GM13977 (cell line): ENCODE measurements at regions not wholly inside any gene's neighbourhood (a gene's known extent, or its start where the extent isn't known, plus 50 kb on each side); places are given as distances from the start of the nearest gene placed in this dataset.
A peak's percentile ranks its signal among the peaks of the same experiment; 100 is the strongest.
"Not testable (repeated sequence)": the region's sequence is repeated elsewhere in the genome, so short reads cannot be mapped to it uniquely, and the experiment has no call there.

Source experiments
- DNase-seq: peaks from one replicate; pipeline ENCODE4 v3.0.0; 2012; ENCODE audit warnings: low spot score
- CTCF ChIP-seq: IDR thresholded peaks from 2 replicates; pipeline ENCODE4 v1.5.1; 2012; ENCODE audit warnings: mild to moderate bottlenecking, control low read depth; ENCODE audit not compliant: insufficient read depth; ENCODE audit errors: extremely low read depth, missing control alignments
- in situ Hi-C: fragments of 300-500 bp; cut with MboI; formaldehyde crosslinking; loops from one replicate; pipeline ENCODE4 v1.12.0; 2022; ENCODE audit warnings: low sequenced_read_pairs, low pct_unique_long_range_greater_than_20kb, mixed read lengths, inconsistent platforms; ENCODE audit not compliant: unreplicated experiment

DNA sequence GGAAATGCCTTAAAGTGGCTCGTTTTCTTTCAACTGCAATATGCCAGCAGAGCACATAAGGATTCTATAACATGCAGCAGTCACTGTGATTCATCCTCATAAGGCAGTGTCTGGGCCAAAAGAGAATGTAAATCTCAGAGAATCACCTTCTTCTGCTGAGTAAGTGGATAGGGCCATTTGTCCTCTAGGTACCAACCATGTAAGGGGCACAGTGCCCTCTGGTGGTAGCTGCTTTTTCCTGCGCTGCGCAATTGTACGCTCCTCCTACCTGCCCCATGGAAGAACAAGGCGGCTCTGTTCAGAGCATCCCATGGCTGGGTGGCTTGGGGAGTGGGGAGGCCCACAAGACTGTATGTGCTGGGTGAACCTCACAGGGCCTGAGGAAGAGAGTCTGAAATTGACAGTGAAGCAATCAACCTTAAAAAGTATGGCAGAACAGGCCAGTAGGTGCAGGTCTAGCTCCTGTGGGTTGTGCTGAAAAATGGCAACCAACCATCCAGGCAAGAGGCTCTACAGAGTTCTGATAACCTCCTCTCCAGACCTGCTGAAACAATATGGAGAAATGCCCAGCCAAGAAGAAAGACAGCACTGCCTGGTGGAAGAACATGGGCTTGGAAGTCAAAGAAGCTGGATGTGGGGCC is 78.6 kb upstream of the C10orf90 start:
- peak; percentile 18 for DNase-seq
- in situ Hi-C loops: no loop called here
- TF ChIP-seq CTCF: peak; percentile 70

DNA sequence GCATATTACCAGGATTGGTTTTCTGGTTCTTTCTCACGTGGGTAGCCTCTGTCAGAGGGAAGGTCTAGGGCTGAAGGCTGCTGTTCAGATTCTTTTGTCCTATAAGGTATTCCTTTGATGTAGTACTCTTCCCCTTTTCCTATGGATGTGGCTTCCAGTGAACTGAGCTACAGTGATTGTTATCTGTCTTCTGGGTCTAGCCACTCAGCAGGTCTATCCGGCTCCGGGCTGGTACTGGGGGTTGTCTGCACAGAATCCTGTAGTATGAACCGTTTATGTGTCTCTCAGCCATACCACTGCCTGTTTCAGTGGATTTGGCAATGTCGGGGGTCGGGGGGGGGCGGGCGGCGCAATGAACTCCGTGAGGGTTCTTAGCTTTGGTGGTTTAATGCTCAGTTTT is 84.5 kb upstream of the C10orf90 start:
- in situ Hi-C loops: no loop called here
- no peak for TF ChIP-seq CTCF
- no peak for DNase-seq

GRCh38 chr10:126758867-126759266 is 88.4 kb upstream of the C10orf90 start:
- in situ Hi-C loops: no loop called here
- no peak for DNase-seq
- no peak for TF ChIP-seq CTCF

GRCh38 chr10:126759531-126759930 is 89.0 kb upstream of the C10orf90 start:
- TF ChIP-seq CTCF: no peak
- DNase-seq: no peak
- in situ Hi-C loops: no loop called here

DNA sequence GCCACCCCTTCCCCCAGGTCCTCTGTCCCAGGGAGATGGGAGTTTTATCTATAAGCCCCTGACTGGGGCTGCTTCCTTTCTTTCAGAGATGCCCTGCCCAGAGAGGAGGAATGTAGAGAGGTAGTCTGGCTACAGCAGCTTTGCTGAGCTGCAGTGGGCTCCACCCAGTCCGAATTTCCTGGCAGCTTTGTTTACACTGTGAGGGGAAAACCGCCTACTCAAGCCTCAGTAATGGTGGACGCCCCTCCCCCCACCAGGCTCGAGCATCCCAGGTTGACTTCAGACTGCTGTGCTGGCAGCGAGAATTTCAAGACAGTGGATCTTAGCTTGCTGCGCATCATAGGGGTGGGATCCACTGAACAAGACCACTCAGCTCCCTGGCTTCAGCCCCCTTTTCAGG is 96.2 kb upstream of the C10orf90 start:
- DNase-seq, in situ Hi-C loops: not testable (repeated sequence)

DNA sequence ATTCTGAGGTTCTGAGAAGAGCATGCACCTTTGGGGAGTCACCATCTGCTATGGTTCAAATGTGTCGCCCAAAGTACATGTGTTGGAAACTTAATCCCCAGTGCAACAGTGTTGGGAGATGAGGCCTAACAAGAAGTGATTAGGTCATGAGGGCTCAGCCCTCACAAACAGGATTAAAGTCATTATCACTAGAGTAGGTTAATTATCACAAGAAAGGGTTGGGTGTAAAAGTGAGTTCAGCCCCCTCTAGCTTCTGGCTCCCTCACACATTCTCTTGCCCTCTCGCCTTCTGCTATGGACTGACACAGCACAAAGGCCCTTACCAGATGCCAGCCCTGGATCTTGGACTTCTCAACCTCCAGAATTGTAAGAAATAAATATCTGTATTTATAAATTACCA is 100.3 kb upstream of the C10orf90 start:
- no peak for TF ChIP-seq CTCF
- no peak for DNase-seq
- in situ Hi-C loops: no loop called here

- TF ChIP-seq CTCF: no peak
- in situ Hi-C loops: no loop called here
- DNase-seq: no peak
These were observed 105.7 kb upstream of the C10orf90 start for GRCh38 chr10:126776168-126776567.
